NT2/D1 (cell line): ENCODE measurements at regions not wholly inside any gene's neighbourhood (a gene's known extent, or its start where the extent isn't known, plus 50 kb on each side); places are given as distances from the start of the nearest gene placed in this dataset.
"Not testable (repeated sequence)": the region's sequence is repeated elsewhere in the genome, so short reads cannot be mapped to it uniquely, and the experiment has no call there.

ENCODE experiments used
- YY1 ChIP-seq: IDR thresholded peaks from 2 replicates; pipeline ENCODE4 v1.6.1; 2011; ENCODE audit not compliant: insufficient read length, insufficient read depth
- ZNF274 ChIP-seq: IDR thresholded peaks from 2 replicates; pipeline ENCODE4 v1.6.1; 2011; ENCODE audit warnings: mild to moderate bottlenecking, low read depth, low read length

DNA sequence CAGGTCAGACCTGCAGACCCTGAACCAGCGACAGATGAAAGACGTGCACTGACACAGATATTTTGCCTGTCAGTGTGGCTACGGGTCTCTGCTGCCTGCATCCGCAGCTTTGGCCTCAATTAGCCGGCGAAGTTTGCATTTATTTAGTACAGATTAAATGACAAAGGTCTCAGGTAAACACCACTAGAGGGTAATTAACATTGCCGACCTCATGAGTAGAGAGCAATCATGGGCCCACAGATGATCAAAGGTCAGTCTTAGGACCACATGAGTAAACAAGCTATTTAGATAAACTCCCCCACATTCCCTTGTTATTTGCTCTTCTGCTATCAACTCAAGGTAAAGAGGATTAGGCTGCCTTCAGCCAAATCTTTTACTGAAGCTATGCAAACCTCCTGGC lies 248.1 kb upstream of the SEL1L start:
- not testable (repeated sequence) for TF ChIP-seq ZNF274, YY1
